MCF 10A (cell line): ENCODE measurements at regions not wholly inside any gene's neighbourhood (a gene's known extent, or its start where the extent isn't known, plus 50 kb on each side); places are given as distances from the start of the nearest gene placed in this dataset.
A peak's percentile ranks its signal among the peaks of the same experiment; 100 is the strongest.
"Not testable (repeated sequence)": the region's sequence is repeated elsewhere in the genome, so short reads cannot be mapped to it uniquely, and the experiment has no call there.

Source experiments
- BruUV-seq: library from RNA; stranded (reverse); fragments of 400-500 nt; replicated peaks from 2 replicates; lab custom pipeline; 2021; lab: Mats Ljungman, UMichigan
- CTCF ChIA-PET: fragments of 300-600 bp; sonication (Branson Sonifier 250); formaldehyde crosslinking; extraction: SDS; loops from one replicate; lab custom pipeline; 2021; ENCODE audit warnings: antibody characterized with exemption, inconsistent platforms; lab: Yijun Ruan, JAX
- POLR2A ChIA-PET: fragments of 300-600, 350-650 bp; sonication (Branson Sonifier 250); formaldehyde crosslinking; extraction: SDS; loops from one replicate; lab custom pipeline; 2020; ENCODE audit warnings: antibody characterized with exemption, inconsistent platforms; lab: Yijun Ruan, JAX
- DNase-seq: peaks from one replicate; pipeline ENCODE4 v3.0.0-alpha.2; 2018; ENCODE audit not compliant: unreplicated experiment
- H3K27ac Mint-ChIP-seq: one replicate; pipeline ENCODE4 v1.8.0; 2022; ENCODE audit warnings: mild to moderate bottlenecking, low read depth, mixed read lengths; ENCODE audit not compliant: unreplicated experiment
- H3K27me3 Mint-ChIP-seq: one replicate; pipeline ENCODE4 v1.8.0; 2022; ENCODE audit warnings: mixed read lengths; ENCODE audit not compliant: insufficient read depth, unreplicated experiment
- H3K36me3 Mint-ChIP-seq: one replicate; pipeline ENCODE4 v1.8.0; 2022; ENCODE audit warnings: mild to moderate bottlenecking, moderate library complexity, mixed read lengths; ENCODE audit not compliant: insufficient read depth, unreplicated experiment
- H3K4me1 Mint-ChIP-seq: one replicate; pipeline ENCODE4 v1.8.0; 2022; ENCODE audit warnings: mixed read lengths; ENCODE audit not compliant: insufficient read depth, unreplicated experiment
- H3K4me3 Mint-ChIP-seq: one replicate; pipeline ENCODE4 v1.8.0; 2022; ENCODE audit warnings: mild to moderate bottlenecking, moderate library complexity, mixed read lengths; ENCODE audit not compliant: unreplicated experiment
- H3K9me3 Mint-ChIP-seq: one replicate; pipeline ENCODE4 v1.8.0; 2022; ENCODE audit warnings: mixed read lengths; ENCODE audit not compliant: unreplicated experiment
- CTCF ChIP-seq: fragments of 200-600 bp; IDR thresholded peaks from one replicate; pipeline ENCODE4 v1.8.0; 2022; ENCODE audit warnings: antibody characterized with exemption, mild to moderate bottlenecking; ENCODE audit not compliant: unreplicated experiment
- intact Hi-C: fragments of 100-400 bp; cut with micrococcal nuclease; formaldehyde crosslinking; loops from 2 replicates; pipeline ENCODE4 v1.14.1; 2022

- no TSS peak for BruUV-seq
- intact Hi-C loops: no loop called here
- no peaks in the 10 kb centered on the region for H3K9me3 Mint-ChIP-seq
- H3K4me3 Mint-ChIP-seq: no peak overlapping the region
- no peak overlapping the region for H3K27ac Mint-ChIP-seq
- H3K36me3 Mint-ChIP-seq: no peaks in the 10 kb centered on the region
- no peak for DNase-seq
- H3K4me1 Mint-ChIP-seq: peaks cover 6% of the 10 kb centered on the region
- no peak for TF ChIP-seq CTCF
- peaks cover 14% of the 10 kb centered on the region for H3K27me3 Mint-ChIP-seq
- CTCF ChIA-PET: interaction anchor here (1.0 kb wide), 1 partner anchor 25 kb away, joined by 3 read pairs; no protein-coding TSS in a partner anchor
- POLR2A ChIA-PET: no interaction called here
Measured at GRCh38 chr14:105982664-105983063, 456.3 kb downstream of the TMEM121 start.

- no peaks in the 10 kb centered on the region for H3K9me3 Mint-ChIP-seq
- peaks cover 5% of the 10 kb centered on the region for H3K4me1 Mint-ChIP-seq
- no peak for DNase-seq
- TF ChIP-seq CTCF: no peak
- BruUV-seq: no TSS peak
- no peak overlapping the region for H3K27ac Mint-ChIP-seq
- peaks cover 6% of the 10 kb centered on the region for H3K27me3 Mint-ChIP-seq
- ChIA-PET CTCF (interaction anchor here (0.6 kb wide), 1 partner anchor 22 kb away, joined by 3 read pairs; no protein-coding TSS in a partner anchor), POLR2A (no interaction called here)
- intact Hi-C loops: no loop called here
- no peaks in the 10 kb centered on the region for H3K36me3 Mint-ChIP-seq
- H3K4me3 Mint-ChIP-seq: no peak overlapping the region
Measured at GRCh38 chr14:105986894-105987284, 460.5 kb downstream of the TMEM121 start.

- intact Hi-C loops: no loop called here
- Mint-ChIP-seq H3K4me1 (peaks cover 5% of the 10 kb centered on the region), H3K36me3 (no peaks in the 10 kb centered on the region), H3K9me3 (no peaks in the 10 kb centered on the region), H3K27ac (no peak overlapping the region), H3K27me3 (peaks cover 12% of the 10 kb centered on the region), H3K4me3 (no peak overlapping the region)
- CTCF ChIA-PET: interaction anchor here (0.6 kb wide), 1 partner anchor 155 kb away, joined by 4 read pairs; no protein-coding TSS in a partner anchor
- no TSS peak for BruUV-seq
- no peak for TF ChIP-seq CTCF
- no peak for DNase-seq
- POLR2A ChIA-PET: no interaction called here
Measured at GRCh38 chr14:105987563-105987962, 461.2 kb downstream of the TMEM121 start.

GRCh38 chr14:105989566-105990302, 463.4 kb downstream of the TMEM121 start:
- Mint-ChIP-seq H3K36me3 (no peaks in the 10 kb centered on the region), H3K9me3 (no peaks in the 10 kb centered on the region), H3K27me3 (peaks cover 17% of the 10 kb centered on the region), H3K27ac (no peak overlapping the region), H3K4me1 (peaks cover 5% of the 10 kb centered on the region), H3K4me3 (no peak overlapping the region)
- POLR2A ChIA-PET: no interaction called here
- no TSS peak for BruUV-seq
- TF ChIP-seq CTCF: no peak
- CTCF ChIA-PET: interaction anchor here (0.5 to 1.1 kb wide), 2 partner anchors 16 to 446 kb away, joined by 3 to 4 read pairs; no protein-coding TSS in a partner anchor
- intact Hi-C loops: no loop called here
- DNase-seq: peak; percentile 20

- H3K36me3 Mint-ChIP-seq, CTCF ChIA-PET, H3K9me3 Mint-ChIP-seq, POLR2A ChIA-PET, H3K27ac Mint-ChIP-seq, H3K4me3 Mint-ChIP-seq, intact Hi-C loops, BruUV-seq, DNase-seq, H3K4me1 Mint-ChIP-seq: not testable (repeated sequence)
- H3K27me3 Mint-ChIP-seq: peaks cover 23% of the 10 kb centered on the region
Measured at GRCh38 chr14:105991677-105992076, 465.3 kb downstream of the TMEM121 start.
